ENCODE measurements at regions not wholly inside any gene's neighbourhood (a gene's known extent, or its start where the extent isn't known, plus 50 kb on each side); places are given as distances from the start of the nearest gene placed in this dataset.

DNA sequence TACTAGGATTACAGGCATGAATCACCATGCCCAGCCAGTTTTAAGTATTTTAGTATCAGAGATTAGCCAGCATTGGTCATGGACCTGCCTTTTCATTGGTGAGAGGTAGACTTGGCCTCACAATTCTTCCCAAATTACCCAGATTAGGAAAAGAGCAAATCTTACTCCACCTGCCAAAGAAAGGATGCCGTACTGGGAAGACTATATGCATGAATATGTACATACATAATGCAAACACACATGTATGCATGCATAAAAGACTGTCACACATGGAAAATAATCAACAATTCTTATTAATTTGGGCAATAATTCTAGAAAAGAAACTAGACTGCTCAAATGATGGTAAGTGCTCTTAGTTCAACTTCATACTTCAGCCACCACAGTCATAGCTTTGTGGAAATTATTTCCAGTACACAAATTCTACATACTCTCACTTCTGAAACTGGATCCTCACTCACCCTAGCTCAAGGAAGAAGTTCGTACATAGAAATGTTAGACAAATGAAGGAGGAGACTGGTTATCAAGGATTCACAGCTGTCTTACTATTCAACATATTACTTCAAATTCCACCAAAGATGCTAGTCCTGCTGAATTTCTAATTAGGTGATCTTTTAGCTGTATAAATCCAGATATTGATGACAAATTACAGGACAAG lies 73.7 kb downstream of the MINAR2 start:
- ChIA-PET POLR2A (ENCODE audit: low non-redundant PET) (no interaction called here), CTCF (no interaction called here)
- H3K9me3 ChIP-seq (ENCODE audit: low read depth, low read length, poor library complexity, severe bottlenecking): no peaks in the 10 kb centered on the region
- no peak for TF ChIP-seq EZH2 (IDR thresholded peaks at IDR 0.05; ENCODE audit: borderline replicate concordance, low read depth, low read length, poor library complexity, severe bottlenecking)
- TF ChIP-seq, protein P1, sequence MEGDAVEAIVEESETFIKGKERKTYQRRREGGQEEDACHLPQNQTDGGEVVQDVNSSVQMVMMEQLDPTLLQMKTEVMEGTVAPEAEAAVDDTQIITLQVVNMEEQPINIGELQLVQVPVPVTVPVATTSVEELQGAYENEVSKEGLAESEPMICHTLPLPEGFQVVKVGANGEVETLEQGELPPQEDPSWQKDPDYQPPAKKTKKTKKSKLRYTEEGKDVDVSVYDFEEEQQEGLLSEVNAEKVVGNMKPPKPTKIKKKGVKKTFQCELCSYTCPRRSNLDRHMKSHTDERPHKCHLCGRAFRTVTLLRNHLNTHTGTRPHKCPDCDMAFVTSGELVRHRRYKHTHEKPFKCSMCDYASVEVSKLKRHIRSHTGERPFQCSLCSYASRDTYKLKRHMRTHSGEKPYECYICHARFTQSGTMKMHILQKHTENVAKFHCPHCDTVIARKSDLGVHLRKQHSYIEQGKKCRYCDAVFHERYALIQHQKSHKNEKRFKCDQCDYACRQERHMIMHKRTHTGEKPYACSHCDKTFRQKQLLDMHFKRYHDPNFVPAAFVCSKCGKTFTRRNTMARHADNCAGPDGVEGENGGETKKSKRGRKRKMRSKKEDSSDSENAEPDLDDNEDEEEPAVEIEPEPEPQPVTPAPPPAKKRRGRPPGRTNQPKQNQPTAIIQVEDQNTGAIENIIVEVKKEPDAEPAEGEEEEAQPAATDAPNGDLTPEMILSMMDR (conservative IDR thresholded peaks at IDR 0.05; ENCODE audit: low read depth, low read length): no peak
- intact Hi-C loops (cut with micrococcal nuclease; ENCODE audit: unreplicated experiment): no loop called here
- no peak overlapping the region for H3K4me3 ChIP-seq (ENCODE audit: low read depth, low read length, poor library complexity, severe bottlenecking)
- no TSS peak for BruUV-seq (replicated peaks)
- H3K4me1 ChIP-seq (ENCODE audit: insufficient read depth, low read length, poor library complexity, severe bottlenecking): no peaks in the 10 kb centered on the region
- H3K36me3 ChIP-seq (ENCODE audit: insufficient read depth, low read length, poor library complexity, severe bottlenecking): no peaks in the 10 kb centered on the region
- H3K27me3 ChIP-seq (replicated peaks; ENCODE audit: insufficient read depth, low read depth, low read length, poor library complexity): no peaks in the 10 kb centered on the region
- DNase-seq (ENCODE audit: low spot score): no peak
- no peak overlapping the region for H3K27ac ChIP-seq (ENCODE audit: low read depth, low read length, poor library complexity, severe bottlenecking)

DNA sequence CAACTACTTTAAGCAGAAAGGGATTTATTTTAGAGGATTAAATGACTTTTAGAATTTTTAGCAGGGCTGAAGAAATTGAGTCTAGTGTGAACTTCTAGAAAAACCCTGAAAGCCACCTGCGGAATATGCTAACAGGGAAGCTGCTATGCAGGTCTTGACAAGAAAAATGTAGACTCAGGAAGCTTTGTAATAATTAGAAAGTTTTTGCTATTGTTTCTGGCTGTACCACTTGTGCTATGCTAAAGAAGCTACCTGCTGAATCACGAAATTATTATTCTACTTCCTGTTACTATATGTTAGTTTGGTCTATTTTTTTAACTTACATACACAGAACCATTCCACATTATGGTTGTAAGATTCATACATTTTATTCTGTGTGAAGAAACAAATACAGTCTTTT lies 74.0 kb upstream of the CHSY3 start:
- no peak overlapping the region for H3K4me3 ChIP-seq (ENCODE audit: low read depth, low read length, poor library complexity, severe bottlenecking)
- peaks cover 4% of the 10 kb centered on the region for H3K27me3 ChIP-seq (replicated peaks; ENCODE audit: insufficient read depth, low read depth, low read length, poor library complexity)
- no peak for DNase-seq (ENCODE audit: low spot score)
- ChIA-PET CTCF (no interaction called here), POLR2A (ENCODE audit: low non-redundant PET) (no interaction called here)
- H3K36me3 ChIP-seq (ENCODE audit: insufficient read depth, low read length, poor library complexity, severe bottlenecking): no peaks in the 10 kb centered on the region
- intact Hi-C loops (cut with micrococcal nuclease; ENCODE audit: unreplicated experiment): no loop called here
- TF ChIP-seq EZH2 (IDR thresholded peaks at IDR 0.05; ENCODE audit: borderline replicate concordance, low read depth, low read length, poor library complexity, severe bottlenecking): no peak
- TF ChIP-seq, protein P1 (conservative IDR thresholded peaks at IDR 0.05; ENCODE audit: low read depth, low read length): no peak
- no peaks in the 10 kb centered on the region for H3K9me3 ChIP-seq (ENCODE audit: low read depth, low read length, poor library complexity, severe bottlenecking)
- no peak overlapping the region for H3K27ac ChIP-seq (ENCODE audit: low read depth, low read length, poor library complexity, severe bottlenecking)
- BruUV-seq (replicated peaks): no TSS peak
- H3K4me1 ChIP-seq (ENCODE audit: insufficient read depth, low read length, poor library complexity, severe bottlenecking): no peaks in the 10 kb centered on the region

DNA sequence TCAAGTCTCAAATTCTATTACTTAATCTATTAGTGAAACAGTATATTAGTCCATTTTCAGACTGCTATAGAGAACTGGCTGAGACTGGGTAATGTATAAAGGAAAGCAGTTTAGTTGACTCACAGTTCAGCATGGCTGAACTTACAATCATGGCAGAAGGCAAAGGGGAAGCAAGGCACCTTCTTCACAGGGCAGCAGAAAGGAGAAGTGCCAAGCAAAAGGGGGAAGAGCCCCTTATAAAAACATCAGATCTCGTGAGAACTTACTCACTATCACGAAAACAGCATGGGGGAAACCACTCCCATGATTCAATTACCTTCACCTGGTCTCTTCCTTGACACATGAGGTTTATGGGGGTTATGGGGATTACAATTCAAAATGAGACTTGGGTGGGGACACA lies 67.9 kb upstream of the CHSY3 start:
- H3K36me3 ChIP-seq (ENCODE audit: insufficient read depth, low read length, poor library complexity, severe bottlenecking): no peaks in the 10 kb centered on the region
- BruUV-seq (replicated peaks): no TSS peak
- no peaks in the 10 kb centered on the region for H3K9me3 ChIP-seq (ENCODE audit: low read depth, low read length, poor library complexity, severe bottlenecking)
- H3K4me1 ChIP-seq (ENCODE audit: insufficient read depth, low read length, poor library complexity, severe bottlenecking): no peaks in the 10 kb centered on the region
- CTCF ChIA-PET: no interaction called here
- intact Hi-C loops (cut with micrococcal nuclease; ENCODE audit: unreplicated experiment): no loop called here
- no peak overlapping the region for H3K4me3 ChIP-seq (ENCODE audit: low read depth, low read length, poor library complexity, severe bottlenecking)
- no peak overlapping the region for H3K27ac ChIP-seq (ENCODE audit: low read depth, low read length, poor library complexity, severe bottlenecking)
- DNase-seq (ENCODE audit: low spot score): no peak
- H3K27me3 ChIP-seq (replicated peaks; ENCODE audit: insufficient read depth, low read depth, low read length, poor library complexity): peaks cover 13% of the 10 kb centered on the region
- TF ChIP-seq, protein P1 (conservative IDR thresholded peaks at IDR 0.05; ENCODE audit: low read depth, low read length): no peak
- TF ChIP-seq EZH2 (IDR thresholded peaks at IDR 0.05; ENCODE audit: borderline replicate concordance, low read depth, low read length, poor library complexity, severe bottlenecking): no peak
- POLR2A ChIA-PET (ENCODE audit: low non-redundant PET): interaction anchor here (0.5 kb wide), 1 partner anchor 10 kb away, joined by 3 read pairs; no protein-coding TSS in a partner anchor
